Caki2 (cell line): ENCODE measurements at regions not wholly inside any gene's neighbourhood (a gene's known extent, or its start where the extent isn't known, plus 50 kb on each side); places are given as distances from the start of the nearest gene placed in this dataset.
"Not testable (repeated sequence)": the region's sequence is repeated elsewhere in the genome, so short reads cannot be mapped to it uniquely, and the experiment has no call there.

Source experiments
- DNase-seq: peaks from one replicate; pipeline ENCODE4 v3.0.0-alpha.2; 2015; ENCODE audit warnings: low read depth
- in situ Hi-C: cut with HindIII; loops from 2 replicates; pipeline ENCODE4 v1.10.0; 2016; ENCODE audit warnings: low sequenced_read_pairs, low pct_unique_long_range_greater_than_20kb, mixed read lengths

GRCh38 chr22:16673433-16673832 is 80.8 kb upstream of the CCT8L2 start:
- in situ Hi-C loops, DNase-seq: not testable (repeated sequence)

- in situ Hi-C loops: not testable (repeated sequence)
These were observed 73.0 kb upstream of the CCT8L2 start for GRCh38 chr22:16665610-16666009.

GRCh38 chr22:16662330-16662729 is 69.7 kb upstream of the CCT8L2 start:
- DNase-seq, in situ Hi-C loops: not testable (repeated sequence)

More at GRCh38 chr22:16665610-16666009, 73.0 kb upstream of the CCT8L2 start:
- not testable (repeated sequence) for DNase-seq

GRCh38 chr22:16660989-16661388 is 68.4 kb upstream of the CCT8L2 start:
- in situ Hi-C loops, DNase-seq: not testable (repeated sequence)

- in situ Hi-C loops, DNase-seq: not testable (repeated sequence)
These were observed 68.0 kb upstream of the CCT8L2 start for GRCh38 chr22:16660570-16660969.

- DNase-seq, in situ Hi-C loops: not testable (repeated sequence)
These were observed 66.7 kb upstream of the CCT8L2 start for GRCh38 chr22:16659273-16659834.

GRCh38 chr22:16658068-16658467 is 65.5 kb upstream of the CCT8L2 start:
- DNase-seq: no peak
- in situ Hi-C loops: no loop called here

- in situ Hi-C loops: no loop called here
- DNase-seq: no peak
These were observed 62.3 kb upstream of the CCT8L2 start for GRCh38 chr22:16654882-16655281.

GRCh38 chr22:16654336-16654735 is 61.7 kb upstream of the CCT8L2 start:
- in situ Hi-C loops, DNase-seq: not testable (repeated sequence)

GRCh38 chr22:16653222-16653621 is 60.6 kb upstream of the CCT8L2 start:
- in situ Hi-C loops, DNase-seq: not testable (repeated sequence)

- in situ Hi-C loops: no loop called here
- no peak for DNase-seq
These were observed 58.6 kb upstream of the CCT8L2 start for GRCh38 chr22:16651217-16651616.
